IMR-90 (cell line): ENCODE measurements at regions not wholly inside any gene's neighbourhood (a gene's known extent, or its start where the extent isn't known, plus 50 kb on each side); places are given as distances from the start of the nearest gene placed in this dataset.

Experiments
- ATAC-seq: fragments of 200-7000 bp; cut with Tn5 transposase; 2 replicates; pipeline ENCODE4 v1.9.1; 2020; ENCODE audit warnings: low read depth, mild to moderate bottlenecking, moderate library complexity
- BruUV-seq: library from RNA; stranded (reverse); fragments of 400-500 nt; replicated peaks from 2 replicates; lab custom pipeline; 2021; lab: Mats Ljungman, UMichigan
- CTCF ChIA-PET: fragments of 300-600 bp; formaldehyde crosslinking; extraction: SDS; loops from one replicate; lab custom pipeline; 2021; ENCODE audit warnings: antibody characterized with exemption; lab: Yijun Ruan, JAX
- POLR2A ChIA-PET: fragments of 300-600 bp; sonication (Branson Sonifier 250); formaldehyde crosslinking; loops from one replicate; lab custom pipeline; 2022; ENCODE audit warnings: antibody characterized with exemption; ENCODE audit not compliant: unreplicated experiment; lab: Charles Lee
- DNase-seq: peaks from one replicate; pipeline ENCODE4 v3.0.0; 2013
- H2AFZ ChIP-seq: replicated peaks from 2 replicates; pipeline ENCODE3; 2013; ENCODE audit warnings: low read length, mild to moderate bottlenecking; ENCODE audit not compliant: poor library complexity
- H2AK5ac ChIP-seq: 2 replicates; pipeline ENCODE4 v1.6.1; 2013; ENCODE audit warnings: low read depth, low read length, inconsistent platforms
- H2AK9ac ChIP-seq: replicated peaks from 2 replicates; pipeline ENCODE3; 2013; ENCODE audit warnings: mild to moderate bottlenecking, low read depth, low read length, moderate library complexity; ENCODE audit not compliant: poor library complexity
- H2BK120ac ChIP-seq: 2 replicates; pipeline ENCODE4 v1.6.1; 2013; ENCODE audit warnings: low read depth, low read length, inconsistent platforms
- H2BK15ac ChIP-seq: 3 replicates; pipeline ENCODE4 v1.6.1; 2013; ENCODE audit warnings: low read depth, low read length, inconsistent platforms
- H2BK20ac ChIP-seq: 2 replicates; pipeline ENCODE4 v1.6.1; 2013; ENCODE audit warnings: low read depth, mild to moderate bottlenecking, inconsistent platforms, low read length, moderate library complexity
- H2BK5ac ChIP-seq: 2 replicates; pipeline ENCODE4 v1.6.1; 2013; ENCODE audit warnings: mild to moderate bottlenecking, low read depth, low read length, inconsistent platforms; ENCODE audit not compliant: poor library complexity, severe bottlenecking
- H3K14ac ChIP-seq: replicated peaks from 2 replicates; pipeline ENCODE4 v1.6.1; 2013; ENCODE audit warnings: low read depth, low read length, inconsistent platforms
- H3K18ac ChIP-seq: 2 replicates; pipeline ENCODE4 v1.6.1; 2013; ENCODE audit warnings: low read depth, low read length, control low read depth
- H3K23ac ChIP-seq: 2 replicates; pipeline ENCODE4 v1.6.1; 2013; ENCODE audit warnings: low read depth, low read length, inconsistent platforms
- H3K27ac ChIP-seq: 2 replicates; pipeline ENCODE4 v1.5.1; 2013; ENCODE audit warnings: mild to moderate bottlenecking, control low read depth, low read length; ENCODE audit not compliant: insufficient read depth
- H3K27me3 ChIP-seq: 2 replicates; pipeline ENCODE4 v1.6.1; 2013; ENCODE audit warnings: low read length; ENCODE audit not compliant: control insufficient read depth, insufficient read depth
- H3K36me3 ChIP-seq: 2 replicates; pipeline ENCODE4 v1.6.1; 2013; ENCODE audit warnings: low read length, mixed read lengths; ENCODE audit not compliant: control insufficient read depth, insufficient read depth
- H3K4ac ChIP-seq: 2 replicates; pipeline ENCODE4 v1.6.1; 2013; ENCODE audit warnings: low read depth, low read length, inconsistent platforms
- H3K4me1 ChIP-seq: 2 replicates; pipeline ENCODE4 v1.6.1; 2013; ENCODE audit warnings: low read length, mixed read lengths; ENCODE audit not compliant: control insufficient read depth, insufficient read depth
- H3K4me2 ChIP-seq: 2 replicates; pipeline ENCODE4 v1.6.1; 2013; ENCODE audit warnings: low read depth, mild to moderate bottlenecking, control low read depth, low read length, moderate library complexity
- H3K4me3 ChIP-seq: 2 replicates; pipeline ENCODE4 v1.5.1; 2013; ENCODE audit warnings: low read depth, mild to moderate bottlenecking, control low read depth, low read length, moderate library complexity; ENCODE audit not compliant: insufficient read depth
- H3K56ac ChIP-seq: 2 replicates; pipeline ENCODE4 v1.6.1; 2013; ENCODE audit warnings: low read length, inconsistent platforms; ENCODE audit not compliant: insufficient read depth; ENCODE audit errors: extremely low read depth
- H3K79me1 ChIP-seq, 2 experiments: 2 replicates each; pipeline ENCODE4 v1.6.1; 2013; ENCODE audit warnings: low read length in 2 of 2, inconsistent platforms in 1 of 2, low read depth in 1 of 2
- H3K9ac ChIP-seq: 2 replicates; pipeline ENCODE4 v1.6.1; 2013; ENCODE audit warnings: low read depth, low read length, control low read depth
- H3K9me1 ChIP-seq: 2 replicates; pipeline ENCODE4 v1.6.1; 2013; ENCODE audit warnings: low read length, inconsistent platforms; ENCODE audit not compliant: insufficient read depth
- H3K9me3 ChIP-seq: 2 replicates; pipeline ENCODE4 v1.6.1; 2013; ENCODE audit warnings: low read length; ENCODE audit not compliant: control insufficient read depth, insufficient read depth
- H4K20me1 ChIP-seq: 2 replicates; pipeline ENCODE4 v1.6.1; 2013; ENCODE audit warnings: low read length, inconsistent platforms; ENCODE audit not compliant: insufficient read depth
- H4K5ac ChIP-seq: 2 replicates; pipeline ENCODE4 v1.6.1; 2013; ENCODE audit warnings: mild to moderate bottlenecking, low read depth, low read length, control low read depth
- H4K8ac ChIP-seq, 2 experiments: 2 replicates each; pipeline ENCODE4 v1.6.1; 2013; ENCODE audit warnings: low read depth in 2 of 2, low read length in 2 of 2, control low read depth in 1 of 2, inconsistent platforms in 1 of 2
- H4K91ac ChIP-seq: 2 replicates; pipeline ENCODE4 v1.6.1; 2013; ENCODE audit warnings: low read depth, low read length, inconsistent platforms; ENCODE audit not compliant: insufficient read depth
- BHLHE40 ChIP-seq: fragments of 150-350 bp; IDR thresholded peaks from 2 replicates; pipeline ENCODE4 v1.6.1; 2016; ENCODE audit warnings: mild to moderate bottlenecking, low read depth, low read length
- CEBPB ChIP-seq: IDR thresholded peaks from 2 replicates; pipeline ENCODE4 v1.6.1; 2012; ENCODE audit warnings: low read depth, low read length, improper control_type of control experiment
- CHD1 ChIP-seq: IDR thresholded peaks from 2 replicates; pipeline ENCODE4 v1.6.1; 2012; ENCODE audit warnings: low read depth, low read length, improper control_type of control experiment
- CTCF ChIP-seq: conservative IDR thresholded peaks from 2 replicates; pipeline ENCODE4 v1.5.1; 2012; ENCODE audit warnings: mild to moderate bottlenecking, low read depth, low read length, improper control_type of control experiment
- ELK1 ChIP-seq: fragments of 150-350 bp; IDR thresholded peaks from 2 replicates; pipeline ENCODE4 v1.6.1; 2016; ENCODE audit warnings: low read depth, mild to moderate bottlenecking, low read length, moderate library complexity, borderline replicate concordance
- FOS ChIP-seq: fragments of 150-350 bp; IDR thresholded peaks from 2 replicates; pipeline ENCODE4 v1.6.1; 2016; ENCODE audit warnings: low read depth, low read length
- MAFK ChIP-seq: IDR thresholded peaks from 2 replicates; pipeline ENCODE4 v1.6.1; 2012; ENCODE audit warnings: low read depth, low read length, improper control_type of control experiment
- MAZ ChIP-seq: IDR thresholded peaks from 2 replicates; pipeline ENCODE4 v1.6.1; 2012; ENCODE audit warnings: low read depth, mild to moderate bottlenecking, low read length, improper control_type of control experiment, moderate library complexity, borderline replicate concordance
- MXI1 ChIP-seq: IDR thresholded peaks from 2 replicates; pipeline ENCODE4 v1.6.1; 2012; ENCODE audit warnings: low read depth, mild to moderate bottlenecking, low read length, moderate library complexity, borderline replicate concordance
- NFE2L2 ChIP-seq: fragments of 150-350 bp; IDR thresholded peaks from 2 replicates; pipeline ENCODE4 v1.6.1; 2016; ENCODE audit warnings: low read depth, mild to moderate bottlenecking, low read length
- POLR2A ChIP-seq: IDR thresholded peaks from 2 replicates; pipeline ENCODE4 v1.6.1; 2012; ENCODE audit warnings: mild to moderate bottlenecking, low read depth, low read length
- RAD21 ChIP-seq: IDR thresholded peaks from 2 replicates; pipeline ENCODE4 v1.6.1; 2012; ENCODE audit warnings: low read length, improper control_type of control experiment
- RCOR1 ChIP-seq: IDR thresholded peaks from 2 replicates; pipeline ENCODE4 v1.6.1; 2012; ENCODE audit warnings: mild to moderate bottlenecking, low read length, improper control_type of control experiment; ENCODE audit not compliant: insufficient replicate concordance
- RFX5 ChIP-seq: IDR thresholded peaks from 2 replicates; pipeline ENCODE4 v1.8.0; 2012; ENCODE audit warnings: low read depth, mild to moderate bottlenecking, low read length, moderate library complexity
- SMC3 ChIP-seq: fragments of 150-350 bp; IDR thresholded peaks from 2 replicates; pipeline ENCODE4 v1.6.1; 2016; ENCODE audit warnings: low read depth, mild to moderate bottlenecking, antibody characterized with exemption, low read length, moderate library complexity
- USF2 ChIP-seq: fragments of 150-350 bp; IDR thresholded peaks from 2 replicates; pipeline ENCODE4 v1.6.1; 2017; ENCODE audit warnings: mild to moderate bottlenecking, antibody characterized with exemption, low read length, low read depth
- WGBS, 2 experiments: methylation state at CpG; one replicate each; pipeline versions ENCODE4 v1.1.5 to v1.1.7; 2013; ENCODE audit warnings: missing lambda C conversion rate in 2 of 2; ENCODE audit not compliant: insufficient read length in 1 of 2; ENCODE audit errors: extremely low coverage in 2 of 2; 5-methylcytosine and 5-hydroxymethylcytosine counted together
- dilution Hi-C: fragments of 300-500 bp; cut with HindIII; formaldehyde crosslinking; loops from one replicate; pipeline ENCODE4 v1.14.3; 2018; ENCODE audit warnings: low sequenced_read_pairs; ENCODE audit not compliant: unreplicated experiment
- in situ Hi-C: fragments of 300-500 bp; cut with MboI; formaldehyde crosslinking; loops from 3 replicates; pipeline ENCODE4 v1.14.3; 2019; ENCODE audit warnings: low sequenced_read_pairs, inconsistent platforms, mixed read lengths
- intact Hi-C: fragments of 100-400 bp; cut with micrococcal nuclease; formaldehyde crosslinking; loops from 2 replicates; pipeline ENCODE4 v1.10.0; 2022

- Histone ChIP-seq H2BK120ac (no peak overlapping the region), H3K18ac (no peak overlapping the region), H2AFZ (no peak overlapping the region), H2BK5ac (no peak overlapping the region), H3K23ac (no peak overlapping the region), H3K79me1 (no peaks in the 10 kb centered on the region), H3K27ac (no peak overlapping the region), H3K4ac (no peak overlapping the region), H3K27me3 (no peaks in the 10 kb centered on the region), H3K14ac (no peak overlapping the region), H4K5ac (no peak overlapping the region), H3K9me1 (no peaks in the 10 kb centered on the region), H2AK9ac (no peak overlapping the region), H4K91ac (no peak overlapping the region), H3K4me3 (no peak overlapping the region), H3K56ac (no peak overlapping the region), H2AK5ac (no peak overlapping the region), H3K4me2 (no peak overlapping the region), H3K4me1 (no peaks in the 10 kb centered on the region), H4K20me1 (no peaks in the 10 kb centered on the region), H2BK15ac (no peak overlapping the region), H3K36me3 (no peaks in the 10 kb centered on the region), H3K9me3 (peaks cover 76% of the 10 kb centered on the region), H4K8ac (no peak overlapping the region), H2BK20ac (no peak overlapping the region), H3K9ac (no peak overlapping the region)
- in situ Hi-C loops (no loop called here), intact Hi-C loops (no loop called here), dilution Hi-C loops (no loop called here)
- ATAC-seq (no peak), DNase-seq (no peak)
- BruUV-seq = no TSS peak
- ChIA-PET POLR2A (no interaction called here), CTCF (no interaction called here)
- 12% methylated on average over 5 of the region's 28 CpGs; no CpG with 5 or more reads in 1 of the 2 experiments for WGBS, 2 experiments
- TF ChIP-seq MAFK (no peak), BHLHE40 (no peak), POLR2A (no peak), MXI1 (no peak), MAZ (no peak), USF2 (no peak), CHD1 (no peak), RAD21 (no peak), NFE2L2 (no peak), RCOR1 (no peak), RFX5 (no peak), CTCF (no peak), SMC3 (no peak), ELK1 (no peak), FOS (no peak), CEBPB (no peak)
Measured at GRCh38 chr12:34401659-34402227, 379.4 kb downstream of the ALG10 start.
